Spleen (tissue), 11 donors: ENCODE measurements at regions not wholly inside any gene's neighbourhood (a gene's known extent, or its start where the extent isn't known, plus 50 kb on each side); places are given as distances from the start of the nearest gene placed in this dataset.

Experiments
- DNase-seq: peaks from one replicate; pipeline ENCODE4 v3.0.0-alpha.2; 2020
- H3K27ac ChIP-seq, 8 donors: fragments of 200-600 bp; sonication (generic) in 7 of 8; 1 replicate in 4 of 8; 2 replicates in 4 of 8; pipeline versions ENCODE4 v1.5.0 to v1.8.0; 2016 to 2021; ENCODE audit warnings: inconsistent platforms in 4 of 8, mild to moderate bottlenecking in 4 of 8, moderate library complexity in 1 of 8
- H3K27me3 ChIP-seq, 7 donors: fragments of 200-600 bp; sonication (generic) in 6 of 7; replicated peaks in 1 of 7; 1 replicate in 4 of 7; 2 replicates in 3 of 7; pipeline versions ENCODE4 v1.5.0 to v1.8.0; 2016 to 2021; ENCODE audit warnings: inconsistent platforms in 3 of 7, mild to moderate bottlenecking in 1 of 7
- H3K36me3 ChIP-seq, 6 donors: fragments of 200-600 bp; sonication (generic) in 5 of 6; 1 replicate in 4 of 6; 2 replicates in 2 of 6; pipeline versions ENCODE4 v1.5.0 to v1.8.0; 2016 to 2021; ENCODE audit warnings: inconsistent platforms in 2 of 6
- H3K4me1 ChIP-seq, 6 donors: fragments of 200-600 bp; sonication (generic) in 5 of 6; 1 replicate in 3 of 6; 2 replicates in 3 of 6; pipeline versions ENCODE4 v1.5.0 to v1.8.0; 2016 to 2021; ENCODE audit warnings: inconsistent platforms in 3 of 6
- H3K4me3 ChIP-seq, 8 donors: fragments of 200-600 bp; sonication (generic) in 7 of 8; 1 replicate in 4 of 8; 2 replicates in 4 of 8; pipeline versions ENCODE4 v1.5.0 to v1.8.0; 2016 to 2021; ENCODE audit warnings: inconsistent platforms in 4 of 8, mild to moderate bottlenecking in 4 of 8, moderate library complexity in 2 of 8
- H3K9me3 ChIP-seq, 8 donors: fragments of 200-600 bp; sonication (generic) in 7 of 8; 1 replicate in 4 of 8; 2 replicates in 4 of 8; pipeline versions ENCODE4 v1.5.0 to v1.8.0; 2016 to 2021; ENCODE audit warnings: inconsistent platforms in 4 of 8
- POLR2A ChIP-seq, 3 donors: fragments of 450-650 bp; IDR thresholded peaks; one replicate each; pipeline ENCODE4 v1.5.1; 2017; ENCODE audit warnings: antibody characterized with exemption in 3 of 3, mild to moderate bottlenecking in 1 of 3
- POLR2AphosphoS5 ChIP-seq, 3 donors: sonication (generic); formaldehyde crosslinking; IDR thresholded peaks; one replicate each; pipeline ENCODE4 v1.5.1; 2017; ENCODE audit warnings: antibody characterized with exemption in 3 of 3
- WGBS, 5 donors: extraction: QIAGEN DNeasy Blood & Tissue Kit in 3 of 5; methylation state at CpG; one replicate each; pipeline versions ENCODE4 v1.1.5 to v1.1.7; 2013 to 2018; 5-methylcytosine and 5-hydroxymethylcytosine counted together
- intact Hi-C: fragments of 100-400 bp; cut with DNase I; formaldehyde crosslinking; loops from one replicate; pipeline ENCODE4 v1.15.0; 2023; ENCODE audit warnings: low total_unique reads
- TF ChIP-seq, protein P1 (sequence below), 11 experiments: fragments of 200-600 bp in 7 of 11; fragments of 450-650 bp in 4 of 11; sonication (generic) in 4 of 11; IDR thresholded peaks in 8 of 11; conservative IDR thresholded peaks in 3 of 11; 1 replicate in 7 of 11; 2 replicates in 4 of 11; pipeline versions ENCODE4 v1.4.0 to v1.8.0; 2016 to 2021; ENCODE audit warnings: antibody characterized with exemption in 11 of 11, inconsistent platforms in 4 of 11, mild to moderate bottlenecking in 1 of 11
- donor health status: healthy with polysubstance abuse.
- donor health status: DM: no; HTN: no; CAD: no; lungs with moderate emphysema.
- donor health status: DM: no; HTN: no; CAD: no.
- donor health status: Bipolar disorder and iron deficiency.
- donor health status: healthy.
- donor health status: DM: no; HTN: no; CAD: no.
- donor health status: DM: yes; HTN: yes; CAD: no.

- TF ChIP-seq, protein P1, sequence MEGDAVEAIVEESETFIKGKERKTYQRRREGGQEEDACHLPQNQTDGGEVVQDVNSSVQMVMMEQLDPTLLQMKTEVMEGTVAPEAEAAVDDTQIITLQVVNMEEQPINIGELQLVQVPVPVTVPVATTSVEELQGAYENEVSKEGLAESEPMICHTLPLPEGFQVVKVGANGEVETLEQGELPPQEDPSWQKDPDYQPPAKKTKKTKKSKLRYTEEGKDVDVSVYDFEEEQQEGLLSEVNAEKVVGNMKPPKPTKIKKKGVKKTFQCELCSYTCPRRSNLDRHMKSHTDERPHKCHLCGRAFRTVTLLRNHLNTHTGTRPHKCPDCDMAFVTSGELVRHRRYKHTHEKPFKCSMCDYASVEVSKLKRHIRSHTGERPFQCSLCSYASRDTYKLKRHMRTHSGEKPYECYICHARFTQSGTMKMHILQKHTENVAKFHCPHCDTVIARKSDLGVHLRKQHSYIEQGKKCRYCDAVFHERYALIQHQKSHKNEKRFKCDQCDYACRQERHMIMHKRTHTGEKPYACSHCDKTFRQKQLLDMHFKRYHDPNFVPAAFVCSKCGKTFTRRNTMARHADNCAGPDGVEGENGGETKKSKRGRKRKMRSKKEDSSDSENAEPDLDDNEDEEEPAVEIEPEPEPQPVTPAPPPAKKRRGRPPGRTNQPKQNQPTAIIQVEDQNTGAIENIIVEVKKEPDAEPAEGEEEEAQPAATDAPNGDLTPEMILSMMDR (IDR thresholded peaks at IDR 0.05 in 8 of 11, conservative IDR thresholded peaks at IDR 0.05 in 3 of 11) = no peak
- TF ChIP-seq POLR2AphosphoS5 (IDR thresholded peaks at IDR 0.05) (no peak), POLR2A (IDR thresholded peaks at IDR 0.05) (no peak)
- intact Hi-C loops = no loop called here
Measured at GRCh38 chrX:104513162-104513561, 52.8 kb upstream of the IL1RAPL2 start.

DNA sequence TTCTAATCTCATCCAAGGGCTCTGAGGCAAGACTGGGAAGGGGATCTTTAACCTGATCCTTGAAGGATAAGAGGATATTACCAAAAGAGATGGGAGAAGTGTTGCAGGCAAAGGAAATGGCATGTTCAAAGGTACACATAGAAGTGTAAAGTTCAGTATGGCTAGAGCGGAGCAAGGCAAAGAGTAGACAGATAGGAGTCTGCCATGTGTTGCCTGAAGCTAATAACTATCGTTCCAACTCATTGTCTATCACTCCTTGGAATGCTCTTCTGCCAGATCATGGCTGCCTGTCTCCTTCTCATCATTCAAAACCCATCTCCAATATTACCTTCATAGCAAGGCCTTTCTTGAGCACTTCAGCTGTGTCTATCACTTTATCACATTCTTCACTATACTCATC lies 55.2 kb upstream of the IL1RAPL2 start:
- Histone ChIP-seq H3K4me1 (no peaks in the 10 kb centered on the region), H3K36me3 (no peaks in the 10 kb centered on the region), H3K9me3 (peaks cover 0 to 8% (median 0%) of the 10 kb centered on the region in 8 donors), H3K27me3 (no peaks in the 10 kb centered on the region), H3K27ac (no peak overlapping the region), H3K4me3 (no peak overlapping the region)
- intact Hi-C loops = no loop called here
- DNase-seq = no peak
- WGBS, 5 donors = 75 to 100% (median 83%) methylated on average over 2 of the region's 2 CpGs
- TF ChIP-seq, protein P1 (IDR thresholded peaks at IDR 0.05 in 8 of 11, conservative IDR thresholded peaks at IDR 0.05 in 3 of 11) = no peak
- TF ChIP-seq POLR2A (IDR thresholded peaks at IDR 0.05) (no peak), POLR2AphosphoS5 (IDR thresholded peaks at IDR 0.05) (no peak)

More at GRCh38 chrX:104513162-104513561, 52.8 kb upstream of the IL1RAPL2 start:
- Histone ChIP-seq H3K27me3 (no peaks in the 10 kb centered on the region), H3K4me1 (no peaks in the 10 kb centered on the region), H3K9me3 (peaks cover 0 to 8% (median 0%) of the 10 kb centered on the region in 8 donors), H3K4me3 (no peak overlapping the region), H3K36me3 (no peaks in the 10 kb centered on the region), H3K27ac (no peak overlapping the region)
- DNase-seq = no peak
- 77 to 88% (median 86%) methylated on average over 3 of the region's 3 CpGs for WGBS, 5 donors

DNA sequence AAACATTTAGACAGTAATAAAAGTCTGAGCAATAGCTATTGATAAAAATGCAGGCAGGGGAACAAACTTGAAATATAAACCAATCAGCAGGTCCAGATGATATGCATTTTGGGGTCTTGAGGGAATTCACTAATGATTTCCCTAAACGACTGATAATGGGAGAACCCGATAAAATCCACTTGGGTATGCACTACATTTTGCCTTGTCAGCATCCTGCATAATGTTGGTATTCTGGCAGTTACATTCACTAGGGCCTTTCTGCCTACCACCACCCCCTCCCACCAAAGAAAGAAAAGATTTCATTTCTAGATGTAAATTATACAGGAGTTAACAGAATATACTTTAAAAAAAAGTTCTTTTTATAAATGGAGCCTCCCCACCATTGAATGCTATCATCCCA lies 63.5 kb upstream of the IL1RAPL2 start:
- H3K36me3 ChIP-seq = no peaks in the 10 kb centered on the region
- WGBS, 5 donors = 77 to 89% (median 87%) methylated on average over 2 of the region's 2 CpGs
- DNase-seq = no peak
- no peak for TF ChIP-seq POLR2A (IDR thresholded peaks at IDR 0.05)
- TF ChIP-seq, protein P1 (IDR thresholded peaks at IDR 0.05 in 8 of 11, conservative IDR thresholded peaks at IDR 0.05 in 3 of 11) = no peak
- TF ChIP-seq POLR2AphosphoS5 (IDR thresholded peaks at IDR 0.05) = no peak
- H3K4me1 ChIP-seq = no peaks in the 10 kb centered on the region
- intact Hi-C loops = no loop called here
- H3K4me3 ChIP-seq = no peak overlapping the region
- no peak overlapping the region for H3K27ac ChIP-seq
- H3K27me3 ChIP-seq = peaks cover 0 to 5% (median 0%) of the 10 kb centered on the region in 7 donors
- H3K9me3 ChIP-seq = no peaks in the 10 kb centered on the region

GRCh38 chrX:104488811-104489210 lies 77.2 kb upstream of the IL1RAPL2 start:
- H3K27me3 ChIP-seq = peaks cover 0 to 8% (median 0%) of the 10 kb centered on the region in 7 donors
- TF ChIP-seq POLR2AphosphoS5 (IDR thresholded peaks at IDR 0.05) (no peak), POLR2A (IDR thresholded peaks at IDR 0.05) (no peak)
- TF ChIP-seq, protein P1 (IDR thresholded peaks at IDR 0.05 in 8 of 11, conservative IDR thresholded peaks at IDR 0.05 in 3 of 11) = no peak
- H3K4me3 ChIP-seq = no peak overlapping the region
- DNase-seq = no peak
- H3K36me3 ChIP-seq = no peaks in the 10 kb centered on the region
- H3K4me1 ChIP-seq = no peaks in the 10 kb centered on the region
- no peaks in the 10 kb centered on the region for H3K9me3 ChIP-seq
- intact Hi-C loops = no loop called here
- 32 to 69% (median 50%) methylated on average over 1 of the region's 1 CpG for WGBS, 5 donors
- H3K27ac ChIP-seq = no peak overlapping the region
